IMR-90 (cell line): ENCODE measurements at regions not wholly inside any gene's neighbourhood (a gene's known extent, or its start where the extent isn't known, plus 50 kb on each side); places are given as distances from the start of the nearest gene placed in this dataset.

Experiments used
- ATAC-seq: fragments of 200-7000 bp; cut with Tn5 transposase; 2 replicates; pipeline ENCODE4 v1.9.1; 2020; ENCODE audit warnings: low read depth, mild to moderate bottlenecking, moderate library complexity
- BruUV-seq: library from RNA; stranded (reverse); fragments of 400-500 nt; replicated peaks from 2 replicates; lab custom pipeline; 2021; lab: Mats Ljungman, UMichigan
- CTCF ChIA-PET: fragments of 300-600 bp; formaldehyde crosslinking; extraction: SDS; loops from one replicate; lab custom pipeline; 2021; ENCODE audit warnings: antibody characterized with exemption; lab: Yijun Ruan, JAX
- POLR2A ChIA-PET: fragments of 300-600 bp; sonication (Branson Sonifier 250); formaldehyde crosslinking; loops from one replicate; lab custom pipeline; 2022; ENCODE audit warnings: antibody characterized with exemption; ENCODE audit not compliant: unreplicated experiment; lab: Charles Lee
- DNase-seq: peaks from one replicate; pipeline ENCODE4 v3.0.0; 2013
- H2AFZ ChIP-seq: replicated peaks from 2 replicates; pipeline ENCODE3; 2013; ENCODE audit warnings: low read length, mild to moderate bottlenecking; ENCODE audit not compliant: poor library complexity
- H2AK5ac ChIP-seq: 2 replicates; pipeline ENCODE4 v1.6.1; 2013; ENCODE audit warnings: low read depth, low read length, inconsistent platforms
- H2AK9ac ChIP-seq: replicated peaks from 2 replicates; pipeline ENCODE3; 2013; ENCODE audit warnings: mild to moderate bottlenecking, low read depth, low read length, moderate library complexity; ENCODE audit not compliant: poor library complexity
- H2BK120ac ChIP-seq: 2 replicates; pipeline ENCODE4 v1.6.1; 2013; ENCODE audit warnings: low read depth, low read length, inconsistent platforms
- H2BK15ac ChIP-seq: 3 replicates; pipeline ENCODE4 v1.6.1; 2013; ENCODE audit warnings: low read depth, low read length, inconsistent platforms
- H2BK20ac ChIP-seq: 2 replicates; pipeline ENCODE4 v1.6.1; 2013; ENCODE audit warnings: low read depth, mild to moderate bottlenecking, inconsistent platforms, low read length, moderate library complexity
- H2BK5ac ChIP-seq: 2 replicates; pipeline ENCODE4 v1.6.1; 2013; ENCODE audit warnings: mild to moderate bottlenecking, low read depth, low read length, inconsistent platforms; ENCODE audit not compliant: poor library complexity, severe bottlenecking
- H3K14ac ChIP-seq: replicated peaks from 2 replicates; pipeline ENCODE4 v1.6.1; 2013; ENCODE audit warnings: low read depth, low read length, inconsistent platforms
- H3K18ac ChIP-seq: 2 replicates; pipeline ENCODE4 v1.6.1; 2013; ENCODE audit warnings: low read depth, low read length, control low read depth
- H3K23ac ChIP-seq: 2 replicates; pipeline ENCODE4 v1.6.1; 2013; ENCODE audit warnings: low read depth, low read length, inconsistent platforms
- H3K27ac ChIP-seq: 2 replicates; pipeline ENCODE4 v1.5.1; 2013; ENCODE audit warnings: mild to moderate bottlenecking, control low read depth, low read length; ENCODE audit not compliant: insufficient read depth
- H3K27me3 ChIP-seq: 2 replicates; pipeline ENCODE4 v1.6.1; 2013; ENCODE audit warnings: low read length; ENCODE audit not compliant: control insufficient read depth, insufficient read depth
- H3K36me3 ChIP-seq: 2 replicates; pipeline ENCODE4 v1.6.1; 2013; ENCODE audit warnings: low read length, mixed read lengths; ENCODE audit not compliant: control insufficient read depth, insufficient read depth
- H3K4ac ChIP-seq: 2 replicates; pipeline ENCODE4 v1.6.1; 2013; ENCODE audit warnings: low read depth, low read length, inconsistent platforms
- H3K4me1 ChIP-seq: 2 replicates; pipeline ENCODE4 v1.6.1; 2013; ENCODE audit warnings: low read length, mixed read lengths; ENCODE audit not compliant: control insufficient read depth, insufficient read depth
- H3K4me2 ChIP-seq: 2 replicates; pipeline ENCODE4 v1.6.1; 2013; ENCODE audit warnings: low read depth, mild to moderate bottlenecking, control low read depth, low read length, moderate library complexity
- H3K4me3 ChIP-seq: 2 replicates; pipeline ENCODE4 v1.5.1; 2013; ENCODE audit warnings: low read depth, mild to moderate bottlenecking, control low read depth, low read length, moderate library complexity; ENCODE audit not compliant: insufficient read depth
- H3K56ac ChIP-seq: 2 replicates; pipeline ENCODE4 v1.6.1; 2013; ENCODE audit warnings: low read length, inconsistent platforms; ENCODE audit not compliant: insufficient read depth; ENCODE audit errors: extremely low read depth
- H3K79me1 ChIP-seq, 2 experiments: 2 replicates each; pipeline ENCODE4 v1.6.1; 2013; ENCODE audit warnings: low read length in 2 of 2, inconsistent platforms in 1 of 2, low read depth in 1 of 2
- H3K9ac ChIP-seq: 2 replicates; pipeline ENCODE4 v1.6.1; 2013; ENCODE audit warnings: low read depth, low read length, control low read depth
- H3K9me1 ChIP-seq: 2 replicates; pipeline ENCODE4 v1.6.1; 2013; ENCODE audit warnings: low read length, inconsistent platforms; ENCODE audit not compliant: insufficient read depth
- H3K9me3 ChIP-seq: 2 replicates; pipeline ENCODE4 v1.6.1; 2013; ENCODE audit warnings: low read length; ENCODE audit not compliant: control insufficient read depth, insufficient read depth
- H4K20me1 ChIP-seq: 2 replicates; pipeline ENCODE4 v1.6.1; 2013; ENCODE audit warnings: low read length, inconsistent platforms; ENCODE audit not compliant: insufficient read depth
- H4K5ac ChIP-seq: 2 replicates; pipeline ENCODE4 v1.6.1; 2013; ENCODE audit warnings: mild to moderate bottlenecking, low read depth, low read length, control low read depth
- H4K8ac ChIP-seq, 2 experiments: 2 replicates each; pipeline ENCODE4 v1.6.1; 2013; ENCODE audit warnings: low read depth in 2 of 2, low read length in 2 of 2, control low read depth in 1 of 2, inconsistent platforms in 1 of 2
- H4K91ac ChIP-seq: 2 replicates; pipeline ENCODE4 v1.6.1; 2013; ENCODE audit warnings: low read depth, low read length, inconsistent platforms; ENCODE audit not compliant: insufficient read depth
- BHLHE40 ChIP-seq: fragments of 150-350 bp; IDR thresholded peaks from 2 replicates; pipeline ENCODE4 v1.6.1; 2016; ENCODE audit warnings: mild to moderate bottlenecking, low read depth, low read length
- CEBPB ChIP-seq: IDR thresholded peaks from 2 replicates; pipeline ENCODE4 v1.6.1; 2012; ENCODE audit warnings: low read depth, low read length, improper control_type of control experiment
- CHD1 ChIP-seq: IDR thresholded peaks from 2 replicates; pipeline ENCODE4 v1.6.1; 2012; ENCODE audit warnings: low read depth, low read length, improper control_type of control experiment
- FOS ChIP-seq: fragments of 150-350 bp; IDR thresholded peaks from 2 replicates; pipeline ENCODE4 v1.6.1; 2016; ENCODE audit warnings: low read depth, low read length
- MAFK ChIP-seq: IDR thresholded peaks from 2 replicates; pipeline ENCODE4 v1.6.1; 2012; ENCODE audit warnings: low read depth, low read length, improper control_type of control experiment
- MAZ ChIP-seq: IDR thresholded peaks from 2 replicates; pipeline ENCODE4 v1.6.1; 2012; ENCODE audit warnings: low read depth, mild to moderate bottlenecking, low read length, improper control_type of control experiment, moderate library complexity, borderline replicate concordance
- MXI1 ChIP-seq: IDR thresholded peaks from 2 replicates; pipeline ENCODE4 v1.6.1; 2012; ENCODE audit warnings: low read depth, mild to moderate bottlenecking, low read length, moderate library complexity, borderline replicate concordance
- NFE2L2 ChIP-seq: fragments of 150-350 bp; IDR thresholded peaks from 2 replicates; pipeline ENCODE4 v1.6.1; 2016; ENCODE audit warnings: low read depth, mild to moderate bottlenecking, low read length
- POLR2A ChIP-seq: IDR thresholded peaks from 2 replicates; pipeline ENCODE4 v1.6.1; 2012; ENCODE audit warnings: mild to moderate bottlenecking, low read depth, low read length
- RAD21 ChIP-seq: IDR thresholded peaks from 2 replicates; pipeline ENCODE4 v1.6.1; 2012; ENCODE audit warnings: low read length, improper control_type of control experiment
- RCOR1 ChIP-seq: IDR thresholded peaks from 2 replicates; pipeline ENCODE4 v1.6.1; 2012; ENCODE audit warnings: mild to moderate bottlenecking, low read length, improper control_type of control experiment; ENCODE audit not compliant: insufficient replicate concordance
- RFX5 ChIP-seq: IDR thresholded peaks from 2 replicates; pipeline ENCODE4 v1.8.0; 2012; ENCODE audit warnings: low read depth, mild to moderate bottlenecking, low read length, moderate library complexity
- SMC3 ChIP-seq: fragments of 150-350 bp; IDR thresholded peaks from 2 replicates; pipeline ENCODE4 v1.6.1; 2016; ENCODE audit warnings: low read depth, mild to moderate bottlenecking, antibody characterized with exemption, low read length, moderate library complexity
- WGBS, 2 experiments: methylation state at CpG; one replicate each; pipeline versions ENCODE4 v1.1.5 to v1.1.7; 2013; ENCODE audit warnings: missing lambda C conversion rate in 2 of 2; ENCODE audit not compliant: insufficient read length in 1 of 2; ENCODE audit errors: extremely low coverage in 2 of 2; 5-methylcytosine and 5-hydroxymethylcytosine counted together
- dilution Hi-C: fragments of 300-500 bp; cut with HindIII; formaldehyde crosslinking; loops from one replicate; pipeline ENCODE4 v1.14.3; 2018; ENCODE audit warnings: low sequenced_read_pairs; ENCODE audit not compliant: unreplicated experiment
- in situ Hi-C: fragments of 300-500 bp; cut with MboI; formaldehyde crosslinking; loops from 3 replicates; pipeline ENCODE4 v1.14.3; 2019; ENCODE audit warnings: low sequenced_read_pairs, inconsistent platforms, mixed read lengths
- intact Hi-C: fragments of 100-400 bp; cut with micrococcal nuclease; formaldehyde crosslinking; loops from 2 replicates; pipeline ENCODE4 v1.10.0; 2022
- TF ChIP-seq, protein P1 (sequence below): fragments of 150-350 bp; IDR thresholded peaks from 2 replicates; pipeline ENCODE4 v1.6.1; 2017; ENCODE audit warnings: mild to moderate bottlenecking, antibody characterized with exemption, low read length, low read depth
- TF ChIP-seq, protein P2 (sequence below): fragments of 150-350 bp; IDR thresholded peaks from 2 replicates; pipeline ENCODE4 v1.6.1; 2016; ENCODE audit warnings: low read depth, mild to moderate bottlenecking, low read length, moderate library complexity, borderline replicate concordance
- TF ChIP-seq, protein P3 (sequence below): conservative IDR thresholded peaks from 2 replicates; pipeline ENCODE4 v1.5.1; 2012; ENCODE audit warnings: mild to moderate bottlenecking, low read depth, low read length, improper control_type of control experiment

DNA sequence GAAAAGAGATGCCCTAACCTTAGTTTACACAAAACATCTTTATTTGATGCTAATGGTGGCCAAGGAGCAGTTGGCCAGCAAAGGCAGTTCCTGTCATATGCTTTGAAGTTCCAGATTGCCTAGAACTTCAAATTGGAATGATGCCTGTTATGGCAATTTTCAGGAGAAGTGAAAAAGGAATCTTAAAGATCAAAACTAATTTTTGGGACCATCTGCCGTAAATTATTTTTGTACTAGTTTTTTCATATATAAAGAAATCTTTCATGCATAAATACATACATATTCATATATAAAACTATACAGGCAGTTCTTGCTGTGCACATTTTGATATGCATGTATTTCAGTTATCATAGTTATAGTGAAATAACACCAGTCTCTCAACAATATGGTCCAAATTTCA lies 1185.6 kb upstream of the FAM98A start:
- Histone ChIP-seq H3K27me3 (no peaks in the 10 kb centered on the region), H3K9me1 (no peaks in the 10 kb centered on the region), H3K4me3 (no peak overlapping the region), H3K4ac (no peak overlapping the region), H3K79me1 (no peaks in the 10 kb centered on the region), H3K9me3 (peaks cover 3% of the 10 kb centered on the region; the same call in 1 of the 2 replicates), H3K27ac (no peak overlapping the region), H2BK20ac (no peak overlapping the region), H4K8ac (no peak overlapping the region), H4K20me1 (no peaks in the 10 kb centered on the region), H3K4me1 (no peaks in the 10 kb centered on the region), H2BK5ac (no peak overlapping the region), H3K14ac (no peak overlapping the region), H3K9ac (no peak overlapping the region), H2AK5ac (no peak overlapping the region), H3K36me3 (no peaks in the 10 kb centered on the region), H3K56ac (no peak overlapping the region), H3K18ac (no peak overlapping the region), H3K23ac (no peak overlapping the region), H2BK15ac (no peak overlapping the region), H4K91ac (no peak overlapping the region), H2AFZ (no peak overlapping the region), H2AK9ac (no peak overlapping the region), H3K4me2 (no peak overlapping the region), H2BK120ac (no peak overlapping the region), H4K5ac (no peak overlapping the region)
- no TSS peak for BruUV-seq
- dilution Hi-C loops: no loop called here
- POLR2A ChIA-PET: no interaction called here
- ATAC-seq: no peak
- DNase-seq: no peak
- in situ Hi-C loops: no loop called here
- CTCF ChIA-PET: no interaction called here
- intact Hi-C loops: no loop called here
- WGBS, 2 experiments: no CpG with 5 or more reads among the region's 1 CpG
- TF ChIP-seq, protein P1, sequence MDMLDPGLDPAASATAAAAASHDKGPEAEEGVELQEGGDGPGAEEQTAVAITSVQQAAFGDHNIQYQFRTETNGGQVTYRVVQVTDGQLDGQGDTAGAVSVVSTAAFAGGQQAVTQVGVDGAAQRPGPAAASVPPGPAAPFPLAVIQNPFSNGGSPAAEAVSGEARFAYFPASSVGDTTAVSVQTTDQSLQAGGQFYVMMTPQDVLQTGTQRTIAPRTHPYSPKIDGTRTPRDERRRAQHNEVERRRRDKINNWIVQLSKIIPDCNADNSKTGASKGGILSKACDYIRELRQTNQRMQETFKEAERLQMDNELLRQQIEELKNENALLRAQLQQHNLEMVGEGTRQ: no peak
- no peak for TF ChIP-seq MAFK
- TF ChIP-seq CHD1: no peak
- TF ChIP-seq MXI1: no peak
- no peak for TF ChIP-seq SMC3
- TF ChIP-seq, protein P2, sequence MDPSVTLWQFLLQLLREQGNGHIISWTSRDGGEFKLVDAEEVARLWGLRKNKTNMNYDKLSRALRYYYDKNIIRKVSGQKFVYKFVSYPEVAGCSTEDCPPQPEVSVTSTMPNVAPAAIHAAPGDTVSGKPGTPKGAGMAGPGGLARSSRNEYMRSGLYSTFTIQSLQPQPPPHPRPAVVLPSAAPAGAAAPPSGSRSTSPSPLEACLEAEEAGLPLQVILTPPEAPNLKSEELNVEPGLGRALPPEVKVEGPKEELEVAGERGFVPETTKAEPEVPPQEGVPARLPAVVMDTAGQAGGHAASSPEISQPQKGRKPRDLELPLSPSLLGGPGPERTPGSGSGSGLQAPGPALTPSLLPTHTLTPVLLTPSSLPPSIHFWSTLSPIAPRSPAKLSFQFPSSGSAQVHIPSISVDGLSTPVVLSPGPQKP: no peak
- TF ChIP-seq POLR2A: no peak
- TF ChIP-seq FOS: no peak
- TF ChIP-seq RCOR1: no peak
- TF ChIP-seq RFX5: no peak
- TF ChIP-seq, protein P3, sequence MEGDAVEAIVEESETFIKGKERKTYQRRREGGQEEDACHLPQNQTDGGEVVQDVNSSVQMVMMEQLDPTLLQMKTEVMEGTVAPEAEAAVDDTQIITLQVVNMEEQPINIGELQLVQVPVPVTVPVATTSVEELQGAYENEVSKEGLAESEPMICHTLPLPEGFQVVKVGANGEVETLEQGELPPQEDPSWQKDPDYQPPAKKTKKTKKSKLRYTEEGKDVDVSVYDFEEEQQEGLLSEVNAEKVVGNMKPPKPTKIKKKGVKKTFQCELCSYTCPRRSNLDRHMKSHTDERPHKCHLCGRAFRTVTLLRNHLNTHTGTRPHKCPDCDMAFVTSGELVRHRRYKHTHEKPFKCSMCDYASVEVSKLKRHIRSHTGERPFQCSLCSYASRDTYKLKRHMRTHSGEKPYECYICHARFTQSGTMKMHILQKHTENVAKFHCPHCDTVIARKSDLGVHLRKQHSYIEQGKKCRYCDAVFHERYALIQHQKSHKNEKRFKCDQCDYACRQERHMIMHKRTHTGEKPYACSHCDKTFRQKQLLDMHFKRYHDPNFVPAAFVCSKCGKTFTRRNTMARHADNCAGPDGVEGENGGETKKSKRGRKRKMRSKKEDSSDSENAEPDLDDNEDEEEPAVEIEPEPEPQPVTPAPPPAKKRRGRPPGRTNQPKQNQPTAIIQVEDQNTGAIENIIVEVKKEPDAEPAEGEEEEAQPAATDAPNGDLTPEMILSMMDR: no peak
- TF ChIP-seq MAZ: no peak
- no peak for TF ChIP-seq CEBPB
- no peak for TF ChIP-seq BHLHE40
- TF ChIP-seq RAD21: no peak
- no peak for TF ChIP-seq NFE2L2
